K562 (cell line): ENCODE measurements at regions not wholly inside any gene's neighbourhood (a gene's known extent, or its start where the extent isn't known, plus 50 kb on each side); places are given as distances from the start of the nearest gene placed in this dataset.

Source experiments
- ATAC-seq: fragments of 200-7000 bp; cut with Tn5 transposase; 3 replicates; pipeline ENCODE4 v1.9.1; 2020; ENCODE audit warnings: moderate library complexity
- BruUV-seq: library from RNA; stranded (reverse); fragments of 400-500 nt; replicated peaks from 2 replicates; lab custom pipeline; 2021; lab: Mats Ljungman, UMichigan
- CTCF ChIA-PET: fragments of 300-600 bp; formaldehyde crosslinking; extraction: SDS; loops from one replicate; lab custom pipeline; 2021; ENCODE audit warnings: low intra/inter-chr PET ratio; lab: Yijun Ruan, JAX
- POLR2A ChIA-PET: fragments of 300-600, 350-650 bp; sonication (Branson Sonifier 250); formaldehyde crosslinking; extraction: SDS; loops from one replicate; lab custom pipeline; 2021; ENCODE audit warnings: antibody characterized with exemption, inconsistent platforms; lab: Yijun Ruan, JAX
- DNase-seq, 4 experiments: peaks; one replicate each; pipeline versions ENCODE4 v3.0.0 to v3.0.0-alpha.2; 2011 to 2018; ENCODE audit warnings: low spot score in 3 of 4, mixed read lengths in 3 of 4; ENCODE audit errors: extremely low read depth in 1 of 4
- FAIRE-seq: peaks from 2 replicates; lab custom pipeline; 2011; peaks lifted over from hg19 to GRCh38; lab: Jason Lieb, UNC
- H2AFZ ChIP-seq: 2 replicates; pipeline ENCODE4 v1.6.0; 2011; ENCODE audit warnings: low read depth, low read length, control low read depth, inconsistent platforms
- H3K27ac ChIP-seq: fragments of 200-600 bp; 3 replicates; pipeline ENCODE4 v1.8.0; 2011; ENCODE audit warnings: low read depth, mild to moderate bottlenecking, control low read depth, inconsistent platforms, low read length, moderate library complexity, mixed read lengths; ENCODE audit errors: extremely low read depth
- H3K27me3 ChIP-seq, 2 experiments: fragments of 300-600 bp in 1 of 2; 2 replicates in 1 of 2; 3 replicates in 1 of 2; pipeline versions ENCODE4 v1.6.0 to v1.8.0; 2011; ENCODE audit warnings: inconsistent platforms in 2 of 2, low read length in 2 of 2, mild to moderate bottlenecking in 1 of 2, mixed read lengths in 1 of 2, moderate library complexity in 1 of 2; ENCODE audit not compliant: control insufficient read depth in 2 of 2, insufficient read depth in 2 of 2
- H3K36me3 ChIP-seq: fragments of 300-600 bp; 3 replicates; pipeline ENCODE4 v1.8.0; 2011; ENCODE audit warnings: mild to moderate bottlenecking, low read length, inconsistent platforms; ENCODE audit not compliant: control insufficient read depth, insufficient read depth
- H3K4me1 ChIP-seq, 2 experiments: fragments of 200-600 bp in 1 of 2; replicated peaks in 1 of 2; 2 replicates in 1 of 2; 3 replicates in 1 of 2; pipeline versions ENCODE4 v1.5.1 to v1.8.0; 2011; ENCODE audit warnings: inconsistent platforms in 2 of 2, low read length in 2 of 2, mild to moderate bottlenecking in 1 of 2, mixed read lengths in 1 of 2, moderate library complexity in 1 of 2; ENCODE audit not compliant: control insufficient read depth in 2 of 2, insufficient read depth in 2 of 2
- H3K4me2 ChIP-seq: 2 replicates; pipeline ENCODE4 v1.6.1; 2011; ENCODE audit warnings: low read length, control low read depth, inconsistent platforms, mixed read lengths; ENCODE audit not compliant: insufficient read depth
- H3K4me3 ChIP-seq: fragments of 200-600 bp; sonication (generic), shearing (Covaris generic); 2 replicates; pipeline ENCODE4 v1.5.1; 2016; ENCODE audit warnings: control low read depth, inconsistent platforms
- H3K79me2 ChIP-seq: fragments of 200-600 bp; 3 replicates; pipeline ENCODE4 v1.8.0; 2011; ENCODE audit warnings: low read length, inconsistent platforms; ENCODE audit not compliant: control insufficient read depth, insufficient read depth
- H3K9ac ChIP-seq, 2 experiments: 2 replicates each; pipeline versions ENCODE4 v1.6.0 to v1.6.1; 2011; ENCODE audit warnings: low read depth in 2 of 2, low read length in 2 of 2, control low read depth in 1 of 2, inconsistent platforms in 1 of 2, mild to moderate bottlenecking in 1 of 2, mixed read lengths in 1 of 2; ENCODE audit not compliant: insufficient read depth in 1 of 2
- H3K9me1 ChIP-seq: one replicate; pipeline ENCODE4 v1.6.0; 2011; ENCODE audit warnings: inconsistent platforms, mild to moderate bottlenecking, low read length, moderate library complexity; ENCODE audit not compliant: control insufficient read depth, insufficient read depth
- H3K9me3 ChIP-seq: replicated peaks from 2 replicates; pipeline ENCODE4 v1.5.1; 2011; ENCODE audit warnings: low read depth, low read length, inconsistent platforms; ENCODE audit not compliant: control insufficient read depth, insufficient read depth
- H4K20me1 ChIP-seq: replicated peaks from 2 replicates; pipeline ENCODE4 v1.6.1; 2011; ENCODE audit warnings: low read length, inconsistent platforms, mixed read lengths; ENCODE audit not compliant: control insufficient read depth, insufficient read depth
- PATZ1 ChIP-seq: fragments of 250-450 bp; sonication (Bioruptor Pico); IDR thresholded peaks from 2 replicates; pipeline ENCODE4 v1.5.0; 2020; ENCODE audit warnings: mild to moderate bottlenecking, borderline replicate concordance
- REST ChIP-seq, 2 experiments: fragments of 450-650 bp; formaldehyde crosslinking in 1 of 2; IDR thresholded peaks; 2 replicates each; pipeline versions ENCODE4 v1.4.0 to v1.6.1; 2014 to 2020; ENCODE audit warnings: mild to moderate bottlenecking in 2 of 2, borderline replicate concordance in 1 of 2, low read depth in 1 of 2
- WGBS: fragments of 100-300 bp; shearing (Covaris generic); methylation state at CpG from one replicate; pipeline ENCODE4 v1.1.6; 2016; ENCODE audit warnings: low coverage, mixed read lengths; ENCODE audit not compliant: insufficient coverage; ENCODE audit errors: missing lambda C conversion rate; 5-methylcytosine and 5-hydroxymethylcytosine counted together
- in situ Hi-C: fragments of 300-500 bp; cut with MboI; formaldehyde crosslinking; loops from 4 replicates; pipeline ENCODE4 v1.15.0; 2018; ENCODE audit warnings: inconsistent platforms, mixed read lengths
- intact Hi-C: fragments of 100-400 bp; cut with micrococcal nuclease; formaldehyde crosslinking; loops from 2 replicates; pipeline ENCODE4 v1.14.2; 2022

DNA sequence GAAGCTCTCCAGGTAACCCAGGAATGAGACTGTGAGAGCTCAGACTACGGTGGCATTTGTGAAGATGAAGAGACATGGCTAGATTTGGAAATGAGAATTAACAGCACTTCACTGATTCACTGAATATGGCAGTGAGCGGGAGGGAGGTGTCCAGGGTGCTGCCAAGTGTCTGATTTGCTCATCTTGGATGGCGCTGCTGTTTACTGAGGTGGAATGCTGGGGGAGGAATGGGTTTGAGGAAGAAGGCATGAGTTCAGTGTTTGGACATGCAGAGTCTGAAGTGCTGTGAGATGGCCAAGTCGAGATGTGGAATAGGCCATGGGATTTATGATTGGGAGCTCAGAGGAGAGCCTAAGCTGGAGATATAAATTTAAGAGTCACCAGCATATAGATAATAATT, 437.1 kb upstream of the NPVF start:
- in situ Hi-C loops (no loop called here), intact Hi-C loops (no loop called here)
- ATAC-seq, result no peak
- Histone ChIP-seq H3K4me1 (no peaks in the 10 kb centered on the region; a peak in 1 of 5 replicates), H3K27me3 (peaks cover 15 to 33% of the 10 kb centered on the region in 2 experiments; a peak in 3 of 5 replicates), H2AFZ (no peak overlapping the region), H4K20me1 (no peaks in the 10 kb centered on the region), H3K79me2 (no peaks in the 10 kb centered on the region), H3K4me3 (no peak overlapping the region), H3K9me1 (no peaks in the 10 kb centered on the region), H3K4me2 (no peak overlapping the region), H3K27ac (no peak overlapping the region), H3K9me3 (no peaks in the 10 kb centered on the region), H3K9ac (no peak overlapping the region), H3K36me3 (no peaks in the 10 kb centered on the region)
- ChIA-PET POLR2A (no interaction called here), CTCF (no interaction called here)
- FAIRE-seq, result no peak
- no TSS peak for BruUV-seq
- 0% methylated on average over 4 of the region's 4 CpGs for WGBS
- DNase-seq, result no peak
- no peak for TF ChIP-seq PATZ1 (CRISPR knock-in tag)
- peak; percentile 63 for TF ChIP-seq REST (IDR thresholded peaks at IDR 0.05; ENCODE audit: borderline replicate concordance)
- TF ChIP-seq REST (CRISPR knock-in tag; IDR thresholded peaks at IDR 0.05; ENCODE audit: low read depth), result 0 out of 2 replicates have a peak, but pooled peaks have one; percentile 31
